Astrocyte of the spinal cord (primary cell): ENCODE measurements at regions not wholly inside any gene's neighbourhood (a gene's known extent, or its start where the extent isn't known, plus 50 kb on each side); places are given as distances from the start of the nearest gene placed in this dataset.

Experiments
- DNase-seq: peaks from one replicate; pipeline ENCODE4 v3.0.0; 2011; ENCODE audit warnings: low read depth, low spot score
- H3K4me3 ChIP-seq: 2 replicates; pipeline ENCODE4 v1.5.1; 2011; ENCODE audit warnings: low read depth, mild to moderate bottlenecking, low read length, moderate library complexity
- in situ Hi-C: cut with HindIII; loops from 2 replicates; pipeline ENCODE4 v1.10.0; 2017; ENCODE audit warnings: low sequenced_read_pairs
- TF ChIP-seq, protein P1 (sequence below): IDR thresholded peaks from 2 replicates; pipeline ENCODE4 v1.5.1; 2012; ENCODE audit warnings: low read depth, mild to moderate bottlenecking, low read length, inconsistent platforms

DNA sequence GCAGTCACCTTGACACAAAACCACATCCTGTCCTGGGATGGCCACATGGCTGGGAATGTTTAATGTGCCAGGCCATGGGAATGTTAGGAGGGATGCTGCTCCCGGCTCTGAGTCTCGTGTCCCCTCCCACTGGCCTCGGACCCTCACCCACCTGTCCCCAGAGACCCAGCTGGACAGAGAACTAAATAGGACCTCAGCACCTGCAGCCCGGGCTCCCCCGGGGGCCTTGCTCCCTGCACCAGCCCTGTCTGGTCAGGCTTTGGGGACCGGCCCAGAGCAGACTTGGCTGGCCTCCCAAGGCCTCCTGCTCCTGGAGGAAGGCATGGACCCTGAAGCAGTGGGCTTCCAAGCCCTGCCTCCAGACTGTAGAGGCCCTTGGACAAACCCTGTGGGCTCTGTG lies 100.0 kb upstream of the IQSEC1 start:
- in situ Hi-C loops = no loop called here
- TF ChIP-seq, protein P1, sequence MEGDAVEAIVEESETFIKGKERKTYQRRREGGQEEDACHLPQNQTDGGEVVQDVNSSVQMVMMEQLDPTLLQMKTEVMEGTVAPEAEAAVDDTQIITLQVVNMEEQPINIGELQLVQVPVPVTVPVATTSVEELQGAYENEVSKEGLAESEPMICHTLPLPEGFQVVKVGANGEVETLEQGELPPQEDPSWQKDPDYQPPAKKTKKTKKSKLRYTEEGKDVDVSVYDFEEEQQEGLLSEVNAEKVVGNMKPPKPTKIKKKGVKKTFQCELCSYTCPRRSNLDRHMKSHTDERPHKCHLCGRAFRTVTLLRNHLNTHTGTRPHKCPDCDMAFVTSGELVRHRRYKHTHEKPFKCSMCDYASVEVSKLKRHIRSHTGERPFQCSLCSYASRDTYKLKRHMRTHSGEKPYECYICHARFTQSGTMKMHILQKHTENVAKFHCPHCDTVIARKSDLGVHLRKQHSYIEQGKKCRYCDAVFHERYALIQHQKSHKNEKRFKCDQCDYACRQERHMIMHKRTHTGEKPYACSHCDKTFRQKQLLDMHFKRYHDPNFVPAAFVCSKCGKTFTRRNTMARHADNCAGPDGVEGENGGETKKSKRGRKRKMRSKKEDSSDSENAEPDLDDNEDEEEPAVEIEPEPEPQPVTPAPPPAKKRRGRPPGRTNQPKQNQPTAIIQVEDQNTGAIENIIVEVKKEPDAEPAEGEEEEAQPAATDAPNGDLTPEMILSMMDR = no peak
- H3K4me3 ChIP-seq = no peak overlapping the region
- no peak for DNase-seq

DNA sequence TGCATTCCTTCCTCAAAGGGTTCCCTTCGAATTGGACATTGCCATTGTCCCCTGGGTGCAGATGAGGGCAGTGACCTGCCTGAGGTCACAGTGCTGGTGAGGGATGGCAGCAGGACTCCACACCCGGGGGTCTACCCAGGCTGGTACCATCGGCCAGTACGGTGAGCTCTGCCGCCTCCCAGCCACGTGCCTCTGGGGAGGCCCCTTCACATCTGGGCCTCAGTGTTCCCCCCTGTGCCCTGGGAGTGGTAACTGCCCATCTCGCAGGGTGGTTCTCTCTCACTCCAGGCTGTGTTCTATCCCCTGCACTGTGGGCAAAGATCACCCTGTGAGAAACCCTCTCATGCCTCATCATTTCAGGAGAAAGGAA lies 99.4 kb upstream of the IQSEC1 start:
- TF ChIP-seq, protein P1 = no peak
- no peak for DNase-seq
- in situ Hi-C loops = no loop called here
- H3K4me3 ChIP-seq = no peak overlapping the region

GRCh38 chr3:13171704-13172643 lies 98.7 kb upstream of the IQSEC1 start:
- DNase-seq = no peak
- TF ChIP-seq, protein P1 = no peak
- no peak overlapping the region for H3K4me3 ChIP-seq
- in situ Hi-C loops = no loop called here

DNA sequence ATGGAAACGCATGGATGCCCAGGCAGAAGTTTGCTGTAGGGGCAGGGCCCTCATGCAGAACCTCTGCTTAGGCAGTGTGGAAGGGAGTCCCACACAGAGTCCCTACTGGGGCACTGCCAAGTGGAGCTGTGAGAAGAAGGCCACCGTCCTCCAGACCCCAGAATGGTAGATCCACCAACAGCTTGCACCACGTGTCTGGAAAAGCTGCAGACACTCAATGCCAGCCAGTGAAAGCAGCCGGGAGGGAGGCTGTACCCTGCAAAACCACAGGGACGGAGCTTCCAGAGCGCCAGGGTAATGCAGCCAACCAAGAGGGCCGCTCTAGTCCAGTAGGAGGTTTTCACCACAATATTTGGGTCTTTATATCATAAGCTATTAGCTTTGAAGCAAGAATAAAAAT lies 97.1 kb upstream of the IQSEC1 start:
- DNase-seq = no peak
- TF ChIP-seq, protein P1 = no peak
- H3K4me3 ChIP-seq = no peak overlapping the region
- in situ Hi-C loops = no loop called here

DNA sequence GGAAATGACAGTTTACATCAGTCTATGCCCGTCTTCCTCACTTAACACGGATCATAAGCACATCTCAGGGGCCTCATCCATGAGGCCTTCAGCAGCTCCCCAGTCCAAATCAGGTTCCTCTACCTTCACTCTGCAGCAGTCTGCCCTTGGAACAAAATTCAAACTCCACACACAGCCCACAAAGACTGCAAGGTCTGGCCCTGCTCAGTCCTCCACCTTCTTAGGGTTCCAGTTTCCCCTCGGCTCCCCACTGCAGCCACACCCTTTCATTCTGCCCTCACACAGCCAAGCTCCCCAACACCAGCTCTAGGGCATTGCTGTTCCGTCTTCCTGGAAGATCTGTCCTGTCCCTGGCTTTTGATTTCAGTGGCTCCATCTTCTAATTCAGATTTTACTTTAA lies 95.2 kb upstream of the IQSEC1 start:
- in situ Hi-C loops = no loop called here
- no peak overlapping the region for H3K4me3 ChIP-seq
- DNase-seq = no peak
- TF ChIP-seq, protein P1 = no peak

- no peak overlapping the region for H3K4me3 ChIP-seq
- no peak for DNase-seq
- TF ChIP-seq, protein P1 = no peak
- in situ Hi-C loops = no loop called here
Measured at GRCh38 chr3:13167829-13168228, 94.6 kb upstream of the IQSEC1 start.
